GM23248 (cell line): ENCODE measurements at regions not wholly inside any gene's neighbourhood (a gene's known extent, or its start where the extent isn't known, plus 50 kb on each side); places are given as distances from the start of the nearest gene placed in this dataset.
"Not testable (repeated sequence)": the region's sequence is repeated elsewhere in the genome, so short reads cannot be mapped to it uniquely, and the experiment has no call there.

Source experiments
- EZH2 ChIP-seq: fragments of 200-600 bp; sonication (generic); IDR thresholded peaks from 2 replicates; pipeline ENCODE4 v1.6.1; 2018; ENCODE audit warnings: antibody characterized with exemption, mild to moderate bottlenecking; ENCODE audit not compliant: insufficient read depth, poor library complexity, severe bottlenecking
- EZH2phosphoT487 ChIP-seq: fragments of 200-600 bp; sonication (generic); IDR thresholded peaks from 2 replicates; pipeline ENCODE4 v1.6.1; 2018; ENCODE audit warnings: antibody characterized with exemption, moderate library complexity, mild to moderate bottlenecking, low read depth; ENCODE audit not compliant: insufficient read depth

DNA sequence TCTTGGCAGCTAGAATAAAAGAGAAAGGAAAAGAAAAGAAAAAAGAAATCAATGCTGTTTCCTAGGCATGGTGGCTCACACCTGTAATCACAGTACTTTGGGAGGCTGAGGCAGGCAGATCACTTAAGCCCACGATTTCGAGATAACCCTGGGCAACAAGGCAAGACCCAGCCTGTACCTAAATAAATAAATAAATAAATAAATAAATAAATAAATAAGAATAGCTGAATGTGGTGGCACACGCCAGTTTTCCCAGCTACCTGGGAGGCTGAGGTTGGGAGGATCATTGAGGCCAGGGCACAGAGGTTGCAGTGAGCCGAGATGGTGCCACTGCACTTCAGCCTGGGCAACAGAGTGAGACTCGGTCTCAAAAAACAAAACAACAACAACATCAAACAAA, 705.0 kb upstream of the SEMA3D start:
- TF ChIP-seq EZH2, EZH2phosphoT487: not testable (repeated sequence)
